ENCODE measurements at regions not wholly inside any gene's neighbourhood (a gene's known extent, or its start where the extent isn't known, plus 50 kb on each side); places are given as distances from the start of the nearest gene placed in this dataset.
"Not testable (repeated sequence)": the region's sequence is repeated elsewhere in the genome, so short reads cannot be mapped to it uniquely, and the experiment has no call there.

GRCh38 chr22:44622147-44622427, 79.9 kb upstream of the PRR5 start:
- DNase-seq (ENCODE audit: low read depth, low spot score): no peak
- Mint-ChIP-seq H3K27me3 (ENCODE audit: low read depth) (peaks cover 4% of the 10 kb centered on the region), H3K27ac (ENCODE audit: unreplicated experiment) (no peak overlapping the region), H3K9me3 (no peaks in the 10 kb centered on the region), H3K36me3 (ENCODE audit: low read depth) (no peaks in the 10 kb centered on the region), H3K4me3 (no peak overlapping the region), H3K4me1 (peaks cover 14% of the 10 kb centered on the region)
- no peak for TF ChIP-seq CTCF (conservative IDR thresholded peaks at IDR 0.05)

GRCh38 chr22:44621401-44622146, 80.4 kb upstream of the PRR5 start:
- peaks cover 14% of the 10 kb centered on the region for H3K4me1 Mint-ChIP-seq
- H3K27ac Mint-ChIP-seq (ENCODE audit: unreplicated experiment): no peak overlapping the region
- no peak for TF ChIP-seq CTCF (conservative IDR thresholded peaks at IDR 0.05)
- peaks cover 4% of the 10 kb centered on the region for H3K27me3 Mint-ChIP-seq (ENCODE audit: low read depth)
- no peak overlapping the region for H3K4me3 Mint-ChIP-seq
- H3K36me3 Mint-ChIP-seq (ENCODE audit: low read depth): no peaks in the 10 kb centered on the region
- DNase-seq (ENCODE audit: low read depth, low spot score): no peak
- no peaks in the 10 kb centered on the region for H3K9me3 Mint-ChIP-seq

GRCh38 chr22:44620841-44621257, 81.2 kb upstream of the PRR5 start:
- Mint-ChIP-seq H3K27me3 (ENCODE audit: low read depth) (no peaks in the 10 kb centered on the region), H3K9me3 (no peaks in the 10 kb centered on the region), H3K27ac (ENCODE audit: unreplicated experiment) (no peak overlapping the region), H3K4me3 (no peak overlapping the region), H3K4me1 (peaks cover 10% of the 10 kb centered on the region), H3K36me3 (ENCODE audit: low read depth) (no peaks in the 10 kb centered on the region)
- no peak for DNase-seq (ENCODE audit: low read depth, low spot score)
- no peak for TF ChIP-seq CTCF (conservative IDR thresholded peaks at IDR 0.05)

- H3K9me3 Mint-ChIP-seq: no peaks in the 10 kb centered on the region
- H3K27me3 Mint-ChIP-seq (ENCODE audit: low read depth): no peaks in the 10 kb centered on the region
- H3K4me1 Mint-ChIP-seq: peaks cover 10% of the 10 kb centered on the region
- no peak for TF ChIP-seq CTCF (conservative IDR thresholded peaks at IDR 0.05)
- peak overlapping the region; percentile 73 for H3K27ac Mint-ChIP-seq (ENCODE audit: unreplicated experiment)
- H3K4me3 Mint-ChIP-seq: no peak overlapping the region
- H3K36me3 Mint-ChIP-seq (ENCODE audit: low read depth): no peaks in the 10 kb centered on the region
- peak; percentile 71 for DNase-seq (ENCODE audit: low read depth, low spot score)
Observed at GRCh38 chr22:44620129-44620840, 81.7 kb upstream of the PRR5 start.

- H3K9me3 Mint-ChIP-seq; DNase-seq (ENCODE audit: low read depth, low spot score); H3K4me3 Mint-ChIP-seq; H3K27me3 Mint-ChIP-seq (ENCODE audit: low read depth); H3K27ac Mint-ChIP-seq (ENCODE audit: unreplicated experiment); H3K36me3 Mint-ChIP-seq (ENCODE audit: low read depth); H3K4me1 Mint-ChIP-seq: not testable (repeated sequence)
Observed at GRCh38 chr22:44619560-44620128, 82.4 kb upstream of the PRR5 start.

- not testable (repeated sequence) for H3K36me3 Mint-ChIP-seq (ENCODE audit: low read depth); H3K9me3 Mint-ChIP-seq; H3K4me3 Mint-ChIP-seq; H3K27me3 Mint-ChIP-seq (ENCODE audit: low read depth); H3K27ac Mint-ChIP-seq (ENCODE audit: unreplicated experiment); DNase-seq (ENCODE audit: low read depth, low spot score); H3K4me1 Mint-ChIP-seq
Observed at GRCh38 chr22:44618910-44619309, 83.1 kb upstream of the PRR5 start.

Measured in neural crest cell (in vitro differentiated cells).